ENCODE measurements at regions not wholly inside any gene's neighbourhood (a gene's known extent, or its start where the extent isn't known, plus 50 kb on each side); places are given as distances from the start of the nearest gene placed in this dataset.

DNA sequence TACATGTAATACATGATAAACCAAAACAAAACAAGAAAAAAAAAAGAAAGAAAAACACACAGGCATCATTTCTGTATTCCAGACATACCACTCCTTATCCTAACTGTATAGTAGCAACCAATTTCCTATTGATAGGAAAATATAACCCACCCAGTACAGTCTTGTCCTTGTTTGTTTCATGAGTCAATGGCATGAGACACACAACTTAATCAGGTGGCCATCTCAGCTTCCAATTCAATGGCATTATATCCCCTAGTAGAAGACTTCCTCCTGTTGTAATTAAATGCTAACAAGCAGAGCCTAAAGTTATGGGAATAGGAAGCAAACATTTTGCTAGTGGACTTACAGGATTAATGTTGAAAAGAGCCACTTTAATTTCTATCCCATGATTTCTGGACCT is 121.0 kb upstream of the NOL4 start:
- Histone ChIP-seq H3K4me3 (ENCODE audit: extremely low read depth in 1 of 4, insufficient read depth in 2 of 4, low read depth in 3 of 4, low read length in 4 of 4) (no peak overlapping the region), H3K27ac (ENCODE audit: low read depth, low read length) (no peak overlapping the region), H3K79me2 (ENCODE audit: control insufficient read depth in 1 of 2, insufficient read depth in 2 of 2, low read length in 2 of 2) (no peaks in the 10 kb centered on the region), H3K4me1 (replicated peaks in 1 of 4; ENCODE audit: control insufficient read depth in 3 of 4, insufficient read depth in 4 of 4, low read length in 3 of 4) (no peaks in the 10 kb centered on the region), H3K56ac (replicated peaks; ENCODE audit: insufficient read length, low read depth, low read length) (no peak overlapping the region), H4K20me1 (replicated peaks in 1 of 2; ENCODE audit: control insufficient read depth in 1 of 2, insufficient read depth in 2 of 2, low read length in 2 of 2) (no peaks in the 10 kb centered on the region), H3K4ac (replicated peaks; ENCODE audit: insufficient read length, low read depth, low read length) (no peak overlapping the region), H4K8ac (ENCODE audit: extremely low read depth, insufficient read depth, low read length) (no peak overlapping the region), H3K79me1 (ENCODE audit: low read depth, low read length) (no peaks in the 10 kb centered on the region), H4K91ac (replicated peaks; ENCODE audit: insufficient read length, low read length) (no peak overlapping the region), H2BK15ac (ENCODE audit: low read length) (no peak overlapping the region), H3K23ac (ENCODE audit: insufficient read length) (no peak overlapping the region), H4K5ac (ENCODE audit: insufficient read length, low read depth, low read length) (no peak overlapping the region), H3K18ac (ENCODE audit: extremely low read depth, low read length) (no peak overlapping the region), H3K9me3 (ENCODE audit: insufficient read depth in 2 of 2, low read depth in 1 of 2, low read length in 1 of 2) (no peaks in the 10 kb centered on the region), H2AFZ (ENCODE audit: low read length) (no peak overlapping the region), H2BK5ac (ENCODE audit: low read depth, low read length) (no peak overlapping the region), H3K23me2 (ENCODE audit: low read depth, low read length) (no peaks in the 10 kb centered on the region), H2BK120ac (replicated peaks; ENCODE audit: low read depth, low read length) (no peak overlapping the region), H2BK20ac (ENCODE audit: low read length) (no peak overlapping the region), H2BK12ac (ENCODE audit: low read depth, low read length) (no peak overlapping the region), H2AK5ac (ENCODE audit: low read depth, low read length) (no peak overlapping the region), H3K9ac (replicated peaks in 1 of 4; ENCODE audit: extremely low read depth in 1 of 4, low read depth in 3 of 4, low read length in 3 of 4) (no peak overlapping the region), H3K36me3 (ENCODE audit: control insufficient read depth in 2 of 4, insufficient read depth in 4 of 4, low read length in 3 of 4) (no peaks in the 10 kb centered on the region), H3K27me3 (replicated peaks in 1 of 4; ENCODE audit: control insufficient read depth in 3 of 4, extremely low read depth in 1 of 4, insufficient read depth in 3 of 4, low read length in 3 of 4) (no peaks in the 10 kb centered on the region), H3K4me2 (ENCODE audit: insufficient read depth in 1 of 2, low read depth in 2 of 2, low read length in 2 of 2) (no peak overlapping the region), H3K14ac (ENCODE audit: insufficient read length) (no peak overlapping the region)
- TF ChIP-seq POU5F1 (IDR thresholded peaks at IDR 0.05; ENCODE audit: low read depth, low read length) (no peak), SP1 (IDR thresholded peaks at IDR 0.05; ENCODE audit: low read depth, low read length) (no peak)
- ChIA-PET POLR2A (ENCODE audit: partially characterized antibody) (no interaction called here), CTCF (ENCODE audit: partially characterized antibody) (no interaction called here)
- FAIRE-seq (no peak), DNase-seq (ENCODE audit: low read depth in 1 of 2, low spot score in 2 of 2) (no peak)
